ENCODE measurements at regions not wholly inside any gene's neighbourhood (a gene's known extent, or its start where the extent isn't known, plus 50 kb on each side); places are given as distances from the start of the nearest gene placed in this dataset.
A peak's percentile ranks its signal among the peaks of the same experiment; 100 is the strongest.

DNA sequence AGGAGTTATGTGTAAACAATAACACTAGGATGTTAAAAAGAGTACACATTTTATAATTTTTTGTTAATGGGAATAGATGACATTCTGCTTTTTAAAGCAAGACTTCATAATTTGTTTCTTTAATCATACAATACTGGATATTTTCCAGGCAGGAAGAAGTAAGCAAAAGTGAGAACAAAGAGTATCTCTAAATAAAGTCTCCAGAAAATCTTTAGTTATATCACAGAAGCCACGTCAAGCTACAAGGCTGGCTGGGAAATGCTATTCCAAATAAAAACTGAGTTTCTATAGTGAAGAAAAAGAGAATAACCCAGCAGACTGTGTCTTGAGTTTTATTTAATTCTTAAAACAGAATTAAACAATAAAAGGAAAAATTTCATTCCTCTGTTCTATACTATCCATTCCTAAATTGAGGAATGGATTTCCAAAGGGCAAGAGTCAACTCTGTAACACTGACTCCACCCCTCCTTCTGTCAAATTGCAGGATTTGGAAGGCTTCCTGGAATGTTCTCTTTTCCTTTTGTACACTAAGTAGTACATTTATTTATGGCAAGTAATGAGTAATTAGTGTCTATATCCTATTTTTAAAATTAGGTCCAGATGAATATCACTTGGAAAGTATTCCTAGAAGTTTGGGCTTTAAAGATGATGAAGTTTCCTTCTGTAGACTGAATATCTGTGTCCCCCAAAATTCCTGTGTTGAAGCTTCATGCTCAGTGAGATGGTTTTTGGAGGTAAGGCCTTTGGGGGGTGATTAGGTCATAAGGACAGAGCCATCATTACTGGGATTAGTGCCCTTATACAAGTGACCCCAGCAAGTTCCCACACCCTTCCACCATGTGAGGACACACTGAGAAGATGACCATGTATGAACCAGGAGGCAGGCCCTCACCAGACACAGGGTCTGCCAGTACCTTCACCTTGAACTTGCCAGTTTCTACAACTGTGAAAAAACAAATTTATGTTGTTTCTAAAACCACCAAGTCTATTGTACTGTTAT is 290.9 kb downstream of the CRPPA start:
- in situ Hi-C loops (cut with MboI; ENCODE audit: low sequenced_read_pairs in 4 of 4) = no loop called here

DNA sequence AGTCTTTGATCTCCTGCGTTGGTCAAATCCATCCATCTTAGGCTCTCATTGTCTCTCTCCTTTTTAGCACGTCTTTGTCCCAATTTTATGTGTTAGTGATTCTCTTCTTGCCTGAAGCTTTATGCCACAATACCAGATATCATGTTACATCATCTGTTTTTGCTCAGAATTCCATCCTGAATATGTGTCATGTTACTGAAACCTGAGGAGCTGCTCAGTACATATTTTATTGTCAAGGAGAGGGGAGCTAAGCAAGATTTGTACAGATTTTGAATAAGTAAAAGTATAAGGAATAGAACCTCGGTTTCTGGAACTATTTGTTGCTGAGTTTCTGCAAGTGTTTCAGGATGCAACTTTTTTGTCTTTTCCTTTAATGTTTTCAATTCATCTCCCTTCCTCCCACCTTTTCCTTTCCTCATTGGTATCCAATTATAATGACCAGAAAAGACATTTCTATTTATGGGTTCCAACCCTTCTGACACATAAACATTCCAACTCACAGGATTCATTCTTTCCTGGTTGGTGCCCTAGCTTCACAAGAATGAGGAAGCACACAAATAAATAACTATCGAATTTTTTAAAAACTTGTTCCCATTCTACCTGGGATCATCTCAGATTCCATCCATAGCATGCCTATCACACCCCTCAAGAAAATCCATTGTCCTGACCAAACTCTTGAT is 291.8 kb downstream of the CRPPA start:
- Histone ChIP-seq H3K27me3 (no peaks in the 10 kb centered on the region), H3K4me1 (peaks cover 8 to 19% of the 10 kb centered on the region in 2 donors), H3K36me3 (no peaks in the 10 kb centered on the region), H3K9me3 (no peaks in the 10 kb centered on the region), H3K4me3 (no peak overlapping the region), H3K27ac (peak overlapping the region in 2 of 4 donors; percentile 6 to 22)
- TF ChIP-seq, protein P1, sequence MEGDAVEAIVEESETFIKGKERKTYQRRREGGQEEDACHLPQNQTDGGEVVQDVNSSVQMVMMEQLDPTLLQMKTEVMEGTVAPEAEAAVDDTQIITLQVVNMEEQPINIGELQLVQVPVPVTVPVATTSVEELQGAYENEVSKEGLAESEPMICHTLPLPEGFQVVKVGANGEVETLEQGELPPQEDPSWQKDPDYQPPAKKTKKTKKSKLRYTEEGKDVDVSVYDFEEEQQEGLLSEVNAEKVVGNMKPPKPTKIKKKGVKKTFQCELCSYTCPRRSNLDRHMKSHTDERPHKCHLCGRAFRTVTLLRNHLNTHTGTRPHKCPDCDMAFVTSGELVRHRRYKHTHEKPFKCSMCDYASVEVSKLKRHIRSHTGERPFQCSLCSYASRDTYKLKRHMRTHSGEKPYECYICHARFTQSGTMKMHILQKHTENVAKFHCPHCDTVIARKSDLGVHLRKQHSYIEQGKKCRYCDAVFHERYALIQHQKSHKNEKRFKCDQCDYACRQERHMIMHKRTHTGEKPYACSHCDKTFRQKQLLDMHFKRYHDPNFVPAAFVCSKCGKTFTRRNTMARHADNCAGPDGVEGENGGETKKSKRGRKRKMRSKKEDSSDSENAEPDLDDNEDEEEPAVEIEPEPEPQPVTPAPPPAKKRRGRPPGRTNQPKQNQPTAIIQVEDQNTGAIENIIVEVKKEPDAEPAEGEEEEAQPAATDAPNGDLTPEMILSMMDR (IDR thresholded peaks at IDR 0.05 in 4 of 5, conservative IDR thresholded peaks at IDR 0.05 in 1 of 5) = no peak
- TF ChIP-seq POLR2A (IDR thresholded peaks at IDR 0.05) = no peak
- ATAC-seq (no peak), DNase-seq (no peak)
- in situ Hi-C loops (cut with MboI; ENCODE audit: low sequenced_read_pairs in 4 of 4) (no loop called here), intact Hi-C loops (cut with DNase I; ENCODE audit: low total_unique reads) (no loop called here)

More for the DNA sequence above, 290.9 kb downstream of the CRPPA start:
- ATAC-seq = peak in 1 of 2 donors; percentile 47
- H3K27ac ChIP-seq = peak overlapping the region in 3 of 4 donors; percentile 10 to 33 (median 22)
- H3K36me3 ChIP-seq = no peaks in the 10 kb centered on the region
- H3K4me3 ChIP-seq = no peak overlapping the region
- H3K9me3 ChIP-seq = no peaks in the 10 kb centered on the region
- intact Hi-C loops (cut with DNase I; ENCODE audit: low total_unique reads) = no loop called here
- no peaks in the 10 kb centered on the region for H3K27me3 ChIP-seq
- no peak for TF ChIP-seq POLR2A (IDR thresholded peaks at IDR 0.05)
- TF ChIP-seq, protein P1 (IDR thresholded peaks at IDR 0.05 in 4 of 5, conservative IDR thresholded peaks at IDR 0.05 in 1 of 5) = no peak
- H3K4me1 ChIP-seq = peaks cover 8 to 19% of the 10 kb centered on the region in 2 donors
- no peak for DNase-seq

GRCh38 chr7:16123117-16123770 is 298.1 kb downstream of the CRPPA start:
- DNase-seq (no peak), ATAC-seq (no peak)
- intact Hi-C loops (cut with DNase I; ENCODE audit: low total_unique reads) (no loop called here), in situ Hi-C loops (cut with MboI; ENCODE audit: low sequenced_read_pairs in 4 of 4) (no loop called here)
- Histone ChIP-seq H3K27ac (no peak overlapping the region), H3K27me3 (no peaks in the 10 kb centered on the region), H3K4me3 (no peak overlapping the region), H3K4me1 (no peaks in the 10 kb centered on the region), H3K9me3 (no peaks in the 10 kb centered on the region), H3K36me3 (no peaks in the 10 kb centered on the region)
- TF ChIP-seq, protein P1 (IDR thresholded peaks at IDR 0.05 in 4 of 5, conservative IDR thresholded peaks at IDR 0.05 in 1 of 5) = no peak
- no peak for TF ChIP-seq POLR2A (IDR thresholded peaks at IDR 0.05)

- in situ Hi-C loops (cut with MboI; ENCODE audit: low sequenced_read_pairs in 4 of 4) (no loop called here), intact Hi-C loops (cut with DNase I; ENCODE audit: low total_unique reads) (no loop called here)
- Histone ChIP-seq H3K27ac (no peak overlapping the region), H3K4me3 (no peak overlapping the region), H3K4me1 (no peaks in the 10 kb centered on the region), H3K27me3 (no peaks in the 10 kb centered on the region), H3K9me3 (no peaks in the 10 kb centered on the region), H3K36me3 (no peaks in the 10 kb centered on the region)
- no peak for TF ChIP-seq POLR2A (IDR thresholded peaks at IDR 0.05)
- TF ChIP-seq, protein P1 (IDR thresholded peaks at IDR 0.05 in 4 of 5, conservative IDR thresholded peaks at IDR 0.05 in 1 of 5) = no peak
- no peak for DNase-seq
- ATAC-seq = no peak
Measured at GRCh38 chr7:16121876-16122390, 299.4 kb downstream of the CRPPA start.
